Natural killer cell treated with Interleukin-12 subunit alpha and Interleukin-12 subunit beta and Interleukin-15 and Interleukin-18, amount 100 ng/mL, for 72 hours (primary cell): ENCODE measurements at regions not wholly inside any gene's neighbourhood (a gene's known extent, or its start where the extent isn't known, plus 50 kb on each side); places are given as distances from the start of the nearest gene placed in this dataset.
"Not testable (repeated sequence)": the region's sequence is repeated elsewhere in the genome, so short reads cannot be mapped to it uniquely, and the experiment has no call there.

Experiments
- ATAC-seq, 2 donors: fragments of 150-1000 bp; cut with Tn5 transposase in 1 of 2; sonication (Bioruptor Pico), chemical (Tn5 transposase) in 1 of 2; 2 replicates each; pipeline ENCODE4 v1.10.0; 2021
- DNase-seq: peaks from one replicate; pipeline ENCODE4 v3.0.0; 2022; ENCODE audit warnings: low spot score
- H3K27ac Mint-ChIP-seq, 2 donors: 1 replicate in 1 of 2; 2 replicates in 1 of 2; pipeline ENCODE4 v1.8.0; 2022; ENCODE audit warnings: mixed read lengths in 2 of 2, mild to moderate bottlenecking in 1 of 2, moderate library complexity in 1 of 2
- H3K27me3 Mint-ChIP-seq, 2 donors: 1 replicate in 1 of 2; 2 replicates in 1 of 2; pipeline ENCODE4 v1.8.0; 2022; ENCODE audit warnings: mixed read lengths in 2 of 2
- H3K36me3 Mint-ChIP-seq: one replicate; pipeline ENCODE4 v1.8.0; 2022; ENCODE audit warnings: mixed read lengths
- H3K4me1 Mint-ChIP-seq, 2 donors: 1 replicate in 1 of 2; 2 replicates in 1 of 2; pipeline ENCODE4 v1.8.0; 2022; ENCODE audit warnings: low read depth in 2 of 2, mixed read lengths in 2 of 2, mild to moderate bottlenecking in 1 of 2
- H3K4me3 Mint-ChIP-seq: one replicate; pipeline ENCODE4 v1.8.0; 2022; ENCODE audit warnings: mixed read lengths
- H3K9me3 Mint-ChIP-seq: 2 replicates; pipeline ENCODE4 v1.8.0; 2022; ENCODE audit warnings: mixed read lengths

DNA sequence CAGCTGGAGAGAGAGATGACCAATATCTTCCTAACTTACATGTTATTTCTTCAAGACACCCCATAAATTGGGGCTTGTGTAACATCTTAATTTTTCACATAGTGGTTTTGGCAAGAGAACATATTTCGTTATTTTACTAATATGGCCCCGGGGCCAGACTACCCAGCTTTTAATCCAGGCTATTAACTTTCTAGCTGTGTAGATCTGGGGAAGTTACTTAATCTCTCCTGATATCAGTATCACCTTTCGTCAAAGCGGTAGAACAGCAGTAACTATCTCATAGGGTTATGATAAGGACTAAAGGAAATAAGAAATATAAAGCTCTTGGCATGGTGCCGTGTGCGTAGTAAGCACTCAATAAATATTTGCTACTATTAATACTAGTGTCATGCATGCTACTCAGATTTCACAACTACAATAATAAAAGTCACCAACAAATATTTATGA, 71.6 kb upstream of the LYZL1 start:
- Mint-ChIP-seq H3K27ac (no peak overlapping the region), H3K9me3 (no peaks in the 10 kb centered on the region), H3K4me3 (no peak overlapping the region), H3K36me3 (no peaks in the 10 kb centered on the region), H3K4me1 (no peaks in the 10 kb centered on the region), H3K27me3 (peaks cover 7 to 25% of the 10 kb centered on the region in 2 donors)
- ATAC-seq (no peak), DNase-seq (no peak)

- H3K27ac Mint-ChIP-seq: no peak overlapping the region
- no peak overlapping the region for H3K4me3 Mint-ChIP-seq
- ATAC-seq: no peak
- H3K9me3 Mint-ChIP-seq: no peaks in the 10 kb centered on the region
- DNase-seq: no peak
- peaks cover 12 to 46% of the 10 kb centered on the region in 2 donors for H3K27me3 Mint-ChIP-seq
- no peaks in the 10 kb centered on the region for H3K36me3 Mint-ChIP-seq
- H3K4me1 Mint-ChIP-seq: no peaks in the 10 kb centered on the region
Observed at GRCh38 chr10:29223326-29223725, 65.5 kb upstream of the LYZL1 start.

DNA sequence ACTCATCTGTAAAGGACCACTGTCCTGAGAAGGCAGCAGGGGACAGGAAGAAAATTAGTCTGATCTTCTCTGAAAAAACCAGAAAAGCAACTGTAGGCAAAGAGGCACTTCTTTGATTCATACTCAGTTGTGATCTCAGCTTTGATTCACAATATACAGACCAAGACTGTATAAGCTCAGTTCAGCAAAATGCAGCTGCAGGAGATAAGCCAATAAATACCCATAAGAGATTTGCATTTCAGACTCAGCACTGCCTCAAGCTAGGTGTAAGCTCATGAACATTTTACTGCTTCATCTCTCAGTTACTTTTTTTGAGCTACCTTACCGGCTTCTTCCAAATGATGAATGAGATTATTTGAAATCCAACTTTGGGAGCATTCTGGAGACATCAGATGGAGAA, 64.2 kb upstream of the LYZL1 start:
- ATAC-seq: no peak
- Mint-ChIP-seq H3K4me1 (no peaks in the 10 kb centered on the region), H3K27me3 (peaks cover 12 to 38% of the 10 kb centered on the region in 2 donors), H3K4me3 (no peak overlapping the region), H3K9me3 (no peaks in the 10 kb centered on the region), H3K27ac (no peak overlapping the region), H3K36me3 (no peaks in the 10 kb centered on the region)
- no peak for DNase-seq

GRCh38 chr10:29227201-29227600, 61.7 kb upstream of the LYZL1 start:
- H3K9me3 Mint-ChIP-seq: no peaks in the 10 kb centered on the region
- no peak overlapping the region for H3K4me3 Mint-ChIP-seq
- no peaks in the 10 kb centered on the region for H3K36me3 Mint-ChIP-seq
- DNase-seq (no peak), ATAC-seq (no peak)
- H3K27me3 Mint-ChIP-seq: peaks cover 17 to 31% of the 10 kb centered on the region in 2 donors
- no peaks in the 10 kb centered on the region for H3K4me1 Mint-ChIP-seq
- no peak overlapping the region for H3K27ac Mint-ChIP-seq

- no peaks in the 10 kb centered on the region for H3K9me3 Mint-ChIP-seq
- H3K36me3 Mint-ChIP-seq: no peaks in the 10 kb centered on the region
- no peaks in the 10 kb centered on the region for H3K4me1 Mint-ChIP-seq
- H3K27me3 Mint-ChIP-seq: peaks cover 15 to 22% of the 10 kb centered on the region in 2 donors
- ATAC-seq (no peak), DNase-seq (no peak)
- no peak overlapping the region for H3K4me3 Mint-ChIP-seq
- no peak overlapping the region for H3K27ac Mint-ChIP-seq
Observed at GRCh38 chr10:29228562-29228961, 60.3 kb upstream of the LYZL1 start.

GRCh38 chr10:29229258-29229705, 59.6 kb upstream of the LYZL1 start:
- Mint-ChIP-seq H3K9me3 (no peaks in the 10 kb centered on the region), H3K36me3 (no peaks in the 10 kb centered on the region)

DNA sequence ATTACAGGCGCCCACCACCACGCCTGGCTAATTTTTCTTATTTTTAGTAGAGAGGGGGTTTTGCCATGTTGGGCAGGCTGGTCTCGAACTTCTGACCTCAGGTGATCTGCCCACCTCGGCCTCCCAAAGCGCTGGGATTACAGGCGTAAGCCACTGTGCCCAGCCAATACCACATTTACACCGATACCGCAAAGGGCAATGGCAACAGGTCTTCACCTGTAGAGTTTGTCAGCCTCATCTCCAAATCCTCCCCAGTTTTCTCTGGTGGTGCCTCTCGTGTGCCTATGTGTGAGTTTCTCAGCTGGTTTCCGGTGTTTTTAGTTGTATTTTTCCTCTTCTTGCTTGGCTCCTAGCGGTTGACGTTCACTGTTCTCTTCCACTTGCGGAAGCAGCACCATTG, 52.0 kb upstream of the LYZL1 start:
- DNase-seq, H3K4me1 Mint-ChIP-seq, H3K4me3 Mint-ChIP-seq: not testable (repeated sequence)

More at GRCh38 chr10:29229258-29229705, 59.6 kb upstream of the LYZL1 start:
- no peak for DNase-seq
- ATAC-seq: no peak
- Mint-ChIP-seq H3K27me3 (peaks cover 9 to 17% of the 10 kb centered on the region in 2 donors), H3K4me1 (no peaks in the 10 kb centered on the region), H3K4me3 (no peak overlapping the region), H3K27ac (no peak overlapping the region)

GRCh38 chr10:29237786-29238185, 51.1 kb upstream of the LYZL1 start:
- Mint-ChIP-seq H3K27me3 (peaks cover 7% of the 10 kb centered on the region in 2 donors), H3K4me3 (no peak overlapping the region), H3K9me3 (no peaks in the 10 kb centered on the region), H3K36me3 (no peaks in the 10 kb centered on the region), H3K27ac (no peak overlapping the region), H3K4me1 (no peaks in the 10 kb centered on the region)
- ATAC-seq (no peak), DNase-seq (no peak)

More for the DNA sequence above, 52.0 kb upstream of the LYZL1 start:
- not testable (repeated sequence) for H3K27ac Mint-ChIP-seq, H3K9me3 Mint-ChIP-seq, ATAC-seq, H3K27me3 Mint-ChIP-seq, H3K36me3 Mint-ChIP-seq

DNA sequence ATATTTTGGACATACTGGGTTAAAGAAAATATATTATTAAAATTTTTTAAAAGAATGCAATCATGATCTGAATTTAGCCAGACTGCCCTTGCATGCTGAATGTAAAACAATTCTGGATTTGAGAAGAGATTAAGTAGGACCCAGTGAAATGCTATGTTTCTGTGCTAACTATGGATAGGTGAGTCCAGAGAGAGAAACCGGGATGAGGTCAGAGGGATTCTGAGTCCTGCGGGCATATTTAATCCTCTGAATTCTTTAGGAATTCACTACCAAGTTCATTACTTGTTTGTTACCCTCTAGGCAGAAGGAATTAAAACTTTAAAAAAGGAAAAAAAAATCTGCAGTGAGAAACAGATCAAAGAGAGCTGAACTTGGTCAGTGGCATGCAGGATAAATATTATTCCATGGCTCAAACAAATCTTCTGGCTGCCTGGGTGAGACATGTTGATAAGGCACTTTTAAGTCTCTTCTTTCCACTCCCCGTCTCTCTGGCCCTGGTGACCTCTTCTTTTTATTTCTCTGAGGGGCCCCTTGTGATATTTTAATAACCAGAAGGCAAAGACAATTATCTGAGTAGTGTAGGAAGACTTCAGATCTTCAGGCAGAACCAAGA, 50.2 kb upstream of the LYZL1 start:
- no peak for ATAC-seq
- Mint-ChIP-seq H3K9me3 (no peaks in the 10 kb centered on the region), H3K36me3 (no peaks in the 10 kb centered on the region), H3K27me3 (peaks cover 7% of the 10 kb centered on the region in 2 donors), H3K4me3 (no peak overlapping the region), H3K27ac (no peak overlapping the region), H3K4me1 (no peaks in the 10 kb centered on the region)
- DNase-seq: no peak
